Ecto neural progenitor cell (in vitro differentiated cells): ENCODE measurements at regions not wholly inside any gene's neighbourhood (a gene's known extent, or its start where the extent isn't known, plus 50 kb on each side); places are given as distances from the start of the nearest gene placed in this dataset.
A peak's percentile ranks its signal among the peaks of the same experiment; 100 is the strongest.

Experiments used
- DNase-seq: peaks from one replicate; pipeline ENCODE4 v3.0.0-alpha.2; 2018; ENCODE audit warnings: low spot score

DNA sequence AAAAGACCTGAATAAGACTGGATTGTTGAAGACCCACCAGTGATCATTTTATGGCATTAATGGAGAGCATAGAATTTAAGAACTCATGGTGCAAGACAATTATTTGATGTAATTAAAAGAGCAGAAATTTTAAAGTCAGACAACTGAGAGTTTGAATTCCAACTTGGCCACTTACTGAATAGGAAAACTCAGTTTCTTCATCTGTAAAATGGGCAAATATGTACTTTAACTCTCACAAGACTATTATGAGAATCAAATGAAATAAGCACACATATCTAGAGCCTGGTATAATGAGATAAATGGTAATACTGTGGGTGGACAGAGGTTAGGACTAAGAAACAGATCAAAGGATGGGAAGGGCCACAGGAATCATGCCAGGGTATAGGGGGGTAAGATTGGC is 88.0 kb downstream of the SOX9 start:
- no peak for DNase-seq

DNA sequence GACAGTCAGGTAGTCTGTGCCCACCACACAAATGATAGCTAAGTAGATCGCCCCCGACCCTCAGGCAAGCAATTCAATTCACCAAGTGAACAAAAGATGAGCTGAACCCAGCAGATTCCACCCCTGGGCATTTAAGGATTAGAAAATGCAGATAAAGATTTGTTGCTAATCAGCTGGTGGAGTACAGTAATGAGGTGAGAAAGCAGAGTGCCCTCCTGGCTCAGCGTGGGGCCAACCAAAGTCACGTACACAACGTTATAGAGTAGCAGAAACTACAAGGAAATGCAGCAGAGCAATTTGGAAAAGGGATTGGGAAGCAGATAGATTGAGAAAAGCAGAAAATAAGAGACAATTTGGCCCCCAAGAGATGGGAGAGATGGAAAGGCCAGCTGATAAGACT is 91.2 kb downstream of the SOX9 start:
- DNase-seq: no peak

DNA sequence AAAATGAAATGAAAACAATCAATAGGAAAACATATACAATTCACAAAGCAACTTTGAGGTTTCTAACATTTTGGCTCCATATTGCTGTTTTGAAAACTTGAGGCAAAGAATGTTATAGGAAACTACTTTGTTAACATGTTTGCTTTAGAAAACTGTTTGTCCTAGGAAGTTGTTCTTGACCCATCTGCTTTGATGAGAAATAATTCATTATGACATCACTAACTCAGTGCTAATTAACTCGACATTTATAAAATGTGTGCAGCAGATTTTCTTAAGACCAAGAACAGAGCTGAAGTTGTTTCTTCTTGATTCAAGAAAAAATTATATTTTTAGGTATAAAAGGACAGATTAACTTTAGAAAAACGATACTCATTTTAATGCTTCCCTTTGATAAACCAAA is 94.7 kb downstream of the SOX9 start:
- DNase-seq: no peak

DNA sequence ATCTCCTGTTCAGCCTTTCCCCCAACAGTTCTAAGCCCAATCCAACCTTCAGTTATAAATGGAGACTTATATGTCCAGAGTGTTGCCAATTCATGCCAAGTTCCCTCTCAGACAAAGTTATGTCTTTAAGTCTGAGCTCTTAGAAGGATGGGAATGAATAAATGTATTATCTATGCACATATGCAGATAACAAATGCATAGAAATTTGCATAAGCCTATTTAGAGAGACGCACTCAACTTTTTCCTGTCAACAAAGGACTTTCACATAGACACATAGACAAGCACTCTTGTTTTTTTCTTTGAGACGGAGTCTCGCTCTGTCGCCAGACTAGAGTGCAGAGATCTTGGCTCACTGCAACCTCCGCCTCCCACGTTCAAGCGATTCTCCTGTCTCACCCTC is 95.1 kb downstream of the SOX9 start:
- no peak for DNase-seq

DNA sequence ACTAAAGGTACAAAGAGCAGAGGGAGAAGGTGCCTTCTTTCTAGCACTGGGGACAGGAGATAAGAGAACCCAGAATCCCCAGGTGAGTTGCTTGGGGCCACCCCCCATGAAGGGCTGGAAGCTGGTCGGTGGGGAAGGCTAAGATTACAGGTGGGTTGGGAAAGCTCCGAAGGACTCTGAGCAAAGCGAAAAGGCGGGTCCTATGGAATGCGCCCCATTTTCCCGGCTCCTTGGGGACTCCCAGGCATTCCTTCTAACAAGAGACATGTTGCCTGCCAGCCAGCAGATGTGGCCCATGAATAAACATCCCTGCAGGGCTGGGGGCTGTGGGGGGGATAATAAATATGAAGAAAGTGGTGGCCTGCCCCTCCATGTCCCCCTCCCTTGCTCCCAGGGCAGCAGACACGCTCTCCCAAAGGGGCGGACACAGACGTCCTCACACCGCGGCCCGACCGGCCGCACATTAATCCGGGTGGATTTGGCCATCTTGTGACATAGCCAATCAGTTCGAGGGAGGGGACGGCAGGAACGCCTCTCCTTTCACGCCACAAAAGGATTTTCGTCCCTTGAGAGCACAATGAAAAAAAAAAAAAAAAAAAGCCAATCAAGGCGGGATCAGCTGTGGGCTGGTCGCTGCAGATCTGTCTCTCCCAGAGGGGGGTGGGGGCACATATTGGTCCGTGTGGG is 98.5 kb downstream of the SOX9 start:
- DNase-seq: peak; percentile 92

DNA sequence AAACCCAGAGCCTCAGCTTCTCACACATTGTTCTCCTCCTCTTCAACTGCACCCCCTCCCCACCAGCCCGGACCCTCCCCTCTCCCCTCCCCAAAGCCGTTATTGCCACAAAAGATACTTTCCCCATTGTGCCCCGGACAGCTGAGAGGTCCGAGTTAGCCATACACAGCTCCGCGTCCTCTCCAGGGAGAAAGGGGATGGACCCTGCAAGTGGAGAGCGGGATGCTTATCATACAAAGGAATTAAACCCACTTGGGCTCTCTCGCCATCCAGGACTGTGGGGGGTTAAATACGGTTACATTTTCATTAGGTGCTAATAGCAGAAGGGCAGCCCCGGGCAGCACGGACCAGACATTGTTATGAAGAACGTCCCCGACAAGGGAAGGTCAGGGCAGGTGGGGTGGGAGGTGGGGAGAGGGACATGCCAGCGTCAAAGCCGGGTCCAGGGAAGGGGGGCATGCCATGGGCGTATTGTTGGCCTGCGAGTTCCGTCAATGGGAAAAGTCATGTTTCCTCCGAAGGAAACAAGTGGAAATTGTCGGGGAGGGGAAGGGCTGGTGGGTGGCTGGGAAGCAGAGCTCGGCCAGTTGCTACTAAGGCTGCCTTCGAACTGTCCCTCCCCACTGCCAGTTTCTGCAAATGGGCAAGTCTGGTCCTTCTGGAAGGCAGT is 99.1 kb downstream of the SOX9 start:
- no peak for DNase-seq

DNA sequence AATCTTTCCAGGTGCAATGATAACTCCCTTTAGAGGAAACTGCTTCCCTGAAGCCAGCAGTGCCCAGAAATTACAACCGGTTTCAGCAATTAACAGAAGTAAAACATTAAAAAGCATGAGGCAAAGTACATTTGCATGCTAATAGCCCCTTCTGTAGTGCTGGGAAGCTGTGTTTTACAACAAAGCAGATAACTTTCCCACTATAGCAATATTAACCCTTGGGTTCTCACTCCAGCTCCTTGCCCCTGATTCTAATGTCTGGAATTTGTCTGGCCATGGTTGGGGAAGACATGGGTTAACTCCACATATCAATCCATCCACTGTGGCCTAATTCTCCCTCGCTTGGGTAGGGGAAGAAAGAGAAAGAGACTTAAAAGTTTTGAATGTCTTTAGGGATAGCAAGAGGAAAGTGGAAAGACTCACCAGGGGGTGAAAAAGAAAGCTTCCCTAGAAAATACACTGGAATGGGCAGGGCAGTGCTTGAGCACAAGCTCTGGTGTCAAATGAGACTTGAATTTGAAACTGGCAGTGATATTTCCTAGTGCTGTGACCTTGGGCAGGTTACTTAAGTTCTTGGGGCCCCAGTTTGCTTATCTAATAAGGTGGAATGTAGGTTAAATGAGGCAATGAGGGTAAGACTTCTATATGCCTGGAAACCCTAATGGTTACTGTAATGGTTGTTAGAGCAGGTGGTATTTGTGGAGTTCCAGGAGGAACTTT is 102.0 kb downstream of the SOX9 start:
- no peak for DNase-seq

DNA sequence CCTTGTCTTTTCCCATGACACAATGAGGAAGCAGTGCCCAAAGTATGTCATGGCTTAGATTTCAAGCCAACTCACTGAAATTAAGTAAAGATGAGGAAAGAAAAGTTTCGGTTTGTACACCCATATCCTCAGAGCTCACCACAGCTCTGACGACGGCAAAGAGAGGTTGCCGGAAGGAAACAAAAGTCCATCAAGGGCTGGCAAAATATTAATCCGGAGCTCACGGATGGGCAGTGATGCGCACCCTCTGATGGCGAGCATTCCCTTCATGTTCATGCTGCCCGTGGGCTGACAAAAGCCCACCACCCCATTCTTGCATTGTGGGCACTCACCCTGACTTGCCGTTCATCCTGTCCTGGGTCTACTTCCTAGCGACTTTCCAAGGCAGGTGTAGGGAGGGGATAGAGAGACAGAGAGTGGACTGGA is 103.1 kb downstream of the SOX9 start:
- no peak for DNase-seq

DNA sequence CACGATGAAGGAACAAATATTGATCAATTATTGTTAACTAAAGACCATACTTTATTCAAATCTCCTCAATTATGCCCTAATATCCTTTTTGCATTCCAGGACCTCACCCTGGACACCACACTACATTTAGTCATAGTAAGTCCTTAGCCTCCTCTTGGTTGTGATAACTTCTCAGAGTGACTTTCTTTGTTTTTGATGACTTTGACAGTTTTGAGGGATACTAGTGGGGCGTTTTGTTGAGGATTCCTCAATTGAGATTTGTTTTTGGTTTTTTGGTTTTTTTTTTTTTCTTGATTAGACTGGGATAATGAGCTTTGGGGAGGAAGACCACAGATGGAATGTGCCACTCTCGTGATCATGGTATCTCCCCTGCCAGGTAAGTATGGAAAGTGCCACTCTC is 105.5 kb downstream of the SOX9 start:
- no peak for DNase-seq

DNA sequence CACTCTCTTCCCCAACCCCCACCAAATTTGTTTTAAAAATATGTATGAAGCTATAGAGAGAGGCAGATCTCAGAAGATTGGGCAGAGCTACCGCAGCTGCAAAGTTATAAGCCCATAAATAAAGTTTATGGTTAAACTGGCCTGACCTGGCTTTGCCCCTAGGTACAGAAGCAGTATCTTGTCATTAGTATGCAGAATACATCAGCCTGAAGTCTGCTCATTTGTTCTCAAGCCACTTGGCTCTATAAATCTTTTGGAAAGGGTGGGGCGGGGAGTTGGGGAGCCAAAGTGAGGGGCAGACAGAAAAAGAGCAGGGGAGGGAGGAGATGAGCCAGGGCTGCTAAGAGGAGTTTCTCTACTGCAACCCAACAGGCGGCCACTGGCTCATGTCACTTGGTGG is 113.2 kb downstream of the SOX9 start:
- DNase-seq: no peak

DNA sequence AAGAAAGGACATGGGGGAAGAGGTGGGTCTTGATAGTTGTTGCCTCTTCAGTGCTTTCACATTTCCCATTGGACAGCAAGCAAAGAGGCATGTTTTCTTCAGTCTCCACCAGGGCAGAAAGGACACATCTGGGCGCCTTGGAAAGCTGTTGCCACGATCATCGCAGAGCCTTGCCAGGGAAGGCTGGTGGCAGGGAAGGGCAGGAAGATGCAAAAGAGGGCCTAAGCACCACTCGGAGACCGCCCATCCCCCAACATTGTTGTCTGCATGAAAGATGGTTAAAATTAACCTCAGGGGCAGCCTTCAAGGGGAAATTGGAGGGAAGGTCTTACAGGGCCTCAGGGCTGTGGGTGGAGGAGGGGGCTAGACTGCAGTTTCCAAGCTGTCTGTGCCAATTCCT is 114.2 kb downstream of the SOX9 start:
- no peak for DNase-seq

DNA sequence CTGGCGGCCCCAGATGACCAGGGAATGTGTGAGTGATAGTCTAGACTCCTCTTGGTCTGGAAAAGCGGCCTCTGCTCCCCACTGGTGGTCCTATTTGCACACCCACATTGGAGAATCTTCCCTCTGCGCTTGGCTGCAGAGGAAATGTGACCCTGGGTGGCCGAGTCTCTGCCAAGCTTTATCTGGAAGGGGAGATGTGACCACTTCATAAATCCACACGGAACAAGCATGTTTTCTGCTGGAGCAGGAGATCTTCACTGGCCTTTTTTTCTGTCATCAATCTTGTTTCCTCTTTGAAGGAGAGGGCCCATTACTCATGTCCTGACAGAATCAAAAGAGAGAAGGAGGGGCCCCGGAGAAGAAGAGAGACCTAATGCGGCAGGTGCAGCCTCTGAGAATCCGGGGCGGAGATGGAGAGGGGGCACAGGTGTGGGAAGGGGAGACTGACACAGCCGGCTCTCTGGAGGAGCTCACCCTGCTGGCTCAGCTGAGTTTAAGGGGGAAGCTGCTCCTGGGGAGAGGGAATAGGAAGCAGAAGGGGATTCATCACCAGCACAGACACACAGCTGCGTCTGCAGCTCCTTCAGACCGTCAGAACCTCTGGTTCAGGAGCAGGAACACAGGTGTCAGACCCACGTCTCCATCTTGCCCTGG is 116.3 kb downstream of the SOX9 start:
- DNase-seq: no peak

DNA sequence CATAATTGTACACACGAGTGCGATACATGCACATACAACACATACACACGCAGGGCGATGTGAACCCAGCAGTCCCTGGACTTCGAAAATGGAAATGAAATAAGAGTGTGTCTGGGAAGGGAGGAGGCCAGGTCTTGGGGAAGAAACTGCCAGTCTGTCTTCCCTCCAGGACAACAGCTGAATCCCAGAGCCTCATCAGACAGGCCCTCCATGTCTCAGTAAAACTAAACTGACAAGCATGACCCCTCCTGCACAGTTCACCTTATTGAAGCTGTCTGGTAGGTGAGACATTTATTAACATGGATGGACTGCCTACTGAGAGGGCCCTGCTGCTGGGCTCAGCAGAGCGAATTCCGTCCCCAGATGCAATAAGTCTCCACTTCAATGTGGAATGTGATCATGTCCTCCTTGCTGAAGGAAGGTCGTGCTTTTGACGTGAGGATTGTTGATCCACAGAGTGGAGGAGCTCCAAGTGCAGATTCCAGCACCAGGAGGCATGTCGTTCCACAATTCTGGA is 117.4 kb downstream of the SOX9 start:
- no peak for DNase-seq

DNA sequence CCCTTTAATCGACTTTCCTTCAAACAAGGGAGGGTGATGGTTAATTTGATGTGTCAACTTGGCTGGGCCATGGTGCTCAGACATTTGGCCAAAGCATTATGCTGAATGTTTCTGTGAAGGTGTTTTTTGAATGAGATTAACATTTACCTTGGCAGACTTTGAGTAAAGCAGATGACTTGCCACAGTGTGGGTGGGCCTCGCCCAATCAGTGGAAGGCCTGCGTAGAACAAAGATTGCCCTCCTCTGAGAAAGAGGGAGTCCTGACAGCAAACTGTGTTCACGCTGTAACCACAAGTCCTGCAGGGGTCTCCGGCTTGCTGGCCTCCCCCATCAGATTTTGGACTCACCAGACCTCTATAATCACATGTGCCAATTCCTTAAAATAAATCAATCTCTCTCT is 118.7 kb downstream of the SOX9 start:
- DNase-seq: no peak

DNA sequence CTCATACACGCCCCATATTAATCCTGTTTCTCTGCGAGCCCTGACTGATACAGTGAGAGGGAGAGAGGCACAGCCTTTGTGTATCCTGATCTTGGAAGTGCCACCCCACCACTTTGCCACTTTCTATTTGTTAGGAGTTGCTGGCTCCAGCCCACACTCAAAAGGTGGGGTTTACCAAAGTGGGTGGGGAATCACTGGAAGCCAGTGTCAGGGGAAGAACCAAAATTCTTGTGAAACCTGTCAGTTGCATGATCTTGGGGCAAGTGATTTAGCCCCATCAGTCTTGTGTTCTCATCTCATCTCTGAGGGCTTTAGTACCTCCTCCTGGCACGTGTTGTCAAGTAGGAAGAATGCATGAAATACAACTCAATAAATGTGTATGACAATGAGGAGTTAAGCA is 119.5 kb downstream of the SOX9 start:
- no peak for DNase-seq

DNA sequence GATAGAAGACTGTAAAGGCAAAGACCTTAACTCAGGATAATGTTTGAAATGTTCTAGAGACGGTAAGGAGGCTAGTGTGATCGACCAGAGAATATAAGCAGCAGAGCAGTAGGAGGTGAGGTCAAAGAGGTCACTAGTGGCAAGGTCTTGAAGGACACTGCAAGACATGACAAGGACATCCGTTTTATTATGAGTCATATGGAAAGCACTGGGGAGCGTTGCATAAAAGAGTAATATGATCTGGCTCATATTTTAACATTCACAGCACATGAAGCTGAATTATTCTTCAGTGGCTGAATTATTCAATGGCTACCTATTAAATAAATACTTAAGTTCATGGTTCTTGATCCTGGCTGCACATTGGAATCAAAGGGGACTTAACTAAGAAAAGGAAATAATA is 123.7 kb downstream of the SOX9 start:
- DNase-seq: no peak

DNA sequence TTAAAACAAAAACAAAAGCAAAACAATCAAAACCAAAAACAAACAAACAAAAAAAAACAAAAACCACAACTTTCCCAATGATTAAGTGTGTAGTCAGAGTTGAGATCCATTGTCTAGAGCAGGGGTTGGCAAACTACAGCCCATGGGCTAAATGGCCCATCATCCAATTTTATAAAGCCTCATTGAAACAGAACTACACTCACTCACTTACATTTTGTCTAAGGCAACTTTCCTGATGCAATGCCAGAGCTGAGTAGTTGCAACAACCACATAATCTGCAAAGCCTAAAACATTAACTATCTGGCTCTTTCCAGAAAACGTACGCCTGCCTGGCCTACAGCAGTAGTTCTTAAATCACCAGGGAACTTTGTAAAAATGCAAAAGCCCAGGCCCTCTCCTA is 124.1 kb downstream of the SOX9 start:
- no peak for DNase-seq

DNA sequence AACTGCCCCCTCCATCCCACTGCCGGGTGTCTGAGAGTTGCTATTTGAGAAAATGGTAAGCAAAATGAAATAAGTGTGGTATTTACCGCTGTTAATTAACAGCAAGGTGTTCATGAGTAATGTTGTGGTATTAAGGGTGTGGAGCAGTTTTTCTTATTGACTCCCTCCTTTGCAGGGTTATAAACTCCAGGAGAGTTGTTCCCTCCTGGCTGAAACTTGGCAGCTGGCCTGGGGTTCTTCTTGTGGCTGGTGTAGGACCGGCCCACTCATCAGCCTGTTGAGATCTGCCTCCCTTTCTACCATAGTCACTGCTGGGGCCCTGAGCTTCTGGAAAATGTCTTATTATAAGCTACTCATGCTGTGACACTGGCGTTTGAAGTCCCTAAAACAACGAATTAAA is 128.6 kb downstream of the SOX9 start:
- DNase-seq: no peak

DNA sequence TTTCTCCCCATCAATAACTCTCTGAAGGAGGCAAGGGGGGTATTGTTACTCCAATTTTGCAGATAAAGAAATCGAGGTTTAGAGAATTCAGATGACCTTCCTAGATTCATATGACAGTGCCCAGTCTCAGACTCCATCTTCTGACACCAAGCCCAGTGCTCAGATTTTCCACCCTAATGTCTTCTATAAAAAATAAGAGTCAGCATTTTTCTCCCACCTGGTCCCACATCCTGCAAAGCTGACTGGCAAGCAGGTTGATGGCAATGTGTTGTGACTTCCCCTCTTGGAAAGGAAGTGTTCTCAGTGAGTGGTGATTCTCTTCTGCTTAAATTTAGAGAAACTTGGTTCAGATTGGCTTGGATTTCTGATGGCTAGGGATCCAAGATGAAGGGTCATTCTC is 129.4 kb downstream of the SOX9 start:
- DNase-seq: no peak

DNA sequence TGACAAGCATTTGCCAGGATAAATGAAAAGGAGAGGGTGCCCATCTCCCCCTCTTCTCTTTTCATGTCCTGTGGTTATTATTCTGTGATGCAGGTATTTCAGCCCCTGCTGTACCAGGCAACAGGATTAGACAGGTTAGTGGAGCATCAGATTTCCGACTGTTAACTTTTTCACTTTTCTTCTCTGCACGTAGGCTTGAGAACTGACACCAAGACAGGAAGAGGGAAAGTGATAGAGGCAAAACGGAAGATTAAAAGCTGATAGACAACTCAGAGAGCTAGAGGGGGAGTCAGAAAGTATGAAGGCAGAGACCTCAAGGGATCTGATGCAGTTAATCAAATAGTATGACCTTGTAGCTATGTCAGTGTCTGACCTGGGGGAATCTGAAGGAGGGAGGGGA is 132.8 kb downstream of the SOX9 start:
- no peak for DNase-seq

DNA sequence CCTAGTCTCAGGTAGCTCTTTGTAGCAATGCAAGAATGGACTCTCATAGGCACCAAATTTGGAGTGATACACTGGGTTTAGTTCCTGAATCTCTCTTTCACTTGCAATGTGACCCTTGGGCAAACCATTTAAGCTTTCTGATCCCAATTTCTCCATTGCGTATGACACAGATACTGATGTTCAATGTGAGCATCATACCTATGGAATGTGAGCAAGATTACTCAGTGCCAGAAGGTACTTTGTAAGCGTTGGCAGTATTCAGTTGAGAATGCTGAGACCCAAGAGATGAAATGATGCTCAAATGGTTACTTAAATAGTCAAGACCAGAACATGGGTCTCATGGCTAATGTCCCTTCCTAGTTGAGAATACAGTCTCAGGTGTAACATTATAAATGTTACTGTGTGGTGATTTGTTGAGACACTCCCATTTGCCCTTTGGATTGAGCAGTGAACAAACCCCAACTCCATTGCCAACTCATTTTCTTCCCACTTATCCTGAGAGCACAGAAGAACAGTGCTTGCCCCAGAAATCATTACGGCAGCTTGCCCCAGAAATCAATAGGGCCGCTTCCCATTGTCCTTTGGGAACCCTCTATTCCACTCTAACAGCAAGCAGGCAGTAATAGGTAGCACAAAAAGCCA is 134.1 kb downstream of the SOX9 start:
- DNase-seq: no peak

DNA sequence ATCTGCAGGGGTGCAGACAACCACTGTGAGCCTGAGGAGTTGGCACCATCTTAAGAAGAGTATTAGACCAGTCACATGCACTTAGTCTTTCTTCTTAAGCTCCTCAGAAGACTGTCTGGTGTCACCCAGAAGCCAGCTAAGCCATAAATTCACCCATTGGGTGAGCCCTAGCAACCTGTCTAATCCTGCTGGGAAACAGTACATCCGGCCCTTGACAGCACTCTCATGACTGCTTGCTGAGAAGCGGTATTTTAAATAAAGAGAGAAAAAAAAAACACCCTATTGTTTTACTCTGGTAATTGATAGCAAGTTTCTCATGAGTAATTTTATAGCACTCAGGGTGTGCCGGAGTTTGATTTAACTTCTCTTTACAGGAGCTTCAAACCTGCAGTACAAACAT is 134.7 kb downstream of the SOX9 start:
- DNase-seq: no peak
